Transverse colon (tissue), 3 donors: ENCODE measurements at regions not wholly inside any gene's neighbourhood (a gene's known extent, or its start where the extent isn't known, plus 50 kb on each side); places are given as distances from the start of the nearest gene placed in this dataset.

Experiments
- POLR2A ChIP-seq: fragments of 450-650 bp; IDR thresholded peaks from one replicate; pipeline ENCODE4 v1.6.1; 2016; ENCODE audit warnings: antibody characterized with exemption, mild to moderate bottlenecking, moderate library complexity
- TF ChIP-seq, protein P1 (sequence below), 5 experiments: fragments of 200-600 bp in 3 of 5; fragments of 450-650 bp in 2 of 5; sonication (generic) in 3 of 5; IDR thresholded peaks; 1 replicate in 2 of 5; 2 replicates in 3 of 5; pipeline ENCODE4 v1.5.1; 2016 to 2017; ENCODE audit warnings: antibody characterized with exemption in 5 of 5, inconsistent platforms in 3 of 5, mild to moderate bottlenecking in 2 of 5, moderate library complexity in 1 of 5

DNA sequence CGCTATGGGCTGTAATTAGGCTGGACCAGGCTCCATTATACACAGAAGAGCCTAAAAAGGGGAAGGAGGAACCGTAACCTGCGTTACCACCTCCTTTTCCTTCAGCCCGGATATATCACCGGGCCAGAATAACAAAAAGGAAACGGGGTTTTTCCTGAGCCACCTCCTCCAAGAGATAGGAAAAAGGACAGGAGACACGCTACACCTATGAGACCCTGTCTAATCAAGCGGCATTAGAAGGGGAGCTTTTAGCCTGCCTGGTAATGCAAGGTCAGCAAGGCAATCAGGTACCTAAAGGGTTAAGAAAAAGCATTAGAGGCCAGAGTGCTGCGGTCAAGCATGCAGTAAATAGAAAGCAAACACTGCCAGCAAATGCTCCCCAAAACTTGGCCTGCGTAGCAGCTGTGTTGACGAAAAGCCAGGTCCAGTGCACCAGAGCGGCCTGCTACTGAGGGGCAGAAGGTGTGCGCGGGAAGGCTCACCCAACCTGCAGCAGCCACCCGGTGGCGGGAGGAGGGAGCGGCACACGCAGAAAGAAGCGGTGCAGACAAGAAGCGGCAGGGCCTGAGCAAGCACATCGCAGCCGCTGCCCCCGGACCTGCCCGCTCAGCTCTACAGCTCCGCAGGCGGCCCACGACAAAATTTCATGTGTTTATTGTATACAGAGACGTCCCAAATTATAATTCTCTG lies 1466.1 kb downstream of the UQCRFS1 start:
- TF ChIP-seq POLR2A: no peak
- TF ChIP-seq, protein P1, sequence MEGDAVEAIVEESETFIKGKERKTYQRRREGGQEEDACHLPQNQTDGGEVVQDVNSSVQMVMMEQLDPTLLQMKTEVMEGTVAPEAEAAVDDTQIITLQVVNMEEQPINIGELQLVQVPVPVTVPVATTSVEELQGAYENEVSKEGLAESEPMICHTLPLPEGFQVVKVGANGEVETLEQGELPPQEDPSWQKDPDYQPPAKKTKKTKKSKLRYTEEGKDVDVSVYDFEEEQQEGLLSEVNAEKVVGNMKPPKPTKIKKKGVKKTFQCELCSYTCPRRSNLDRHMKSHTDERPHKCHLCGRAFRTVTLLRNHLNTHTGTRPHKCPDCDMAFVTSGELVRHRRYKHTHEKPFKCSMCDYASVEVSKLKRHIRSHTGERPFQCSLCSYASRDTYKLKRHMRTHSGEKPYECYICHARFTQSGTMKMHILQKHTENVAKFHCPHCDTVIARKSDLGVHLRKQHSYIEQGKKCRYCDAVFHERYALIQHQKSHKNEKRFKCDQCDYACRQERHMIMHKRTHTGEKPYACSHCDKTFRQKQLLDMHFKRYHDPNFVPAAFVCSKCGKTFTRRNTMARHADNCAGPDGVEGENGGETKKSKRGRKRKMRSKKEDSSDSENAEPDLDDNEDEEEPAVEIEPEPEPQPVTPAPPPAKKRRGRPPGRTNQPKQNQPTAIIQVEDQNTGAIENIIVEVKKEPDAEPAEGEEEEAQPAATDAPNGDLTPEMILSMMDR (IDR thresholded peaks at IDR 0.05): no peak
